Upper lobe of left lung (tissue), 4 donors: ENCODE measurements at regions not wholly inside any gene's neighbourhood (a gene's known extent, or its start where the extent isn't known, plus 50 kb on each side); places are given as distances from the start of the nearest gene placed in this dataset.

Experiments
- CTCF ChIP-seq, 6 experiments: fragments of 450-650 bp in 4 of 6; fragments of 200-600 bp in 2 of 6; sonication (generic) in 2 of 6; IDR thresholded peaks; one replicate each; pipeline ENCODE4 v1.5.1; 2016 to 2019; ENCODE audit warnings: antibody characterized with exemption in 6 of 6
- EP300 ChIP-seq, 4 donors: sonication (generic); formaldehyde crosslinking; IDR thresholded peaks; one replicate each; pipeline ENCODE4 v1.5.1; 2017; ENCODE audit warnings: antibody characterized with exemption in 4 of 4, control low read depth in 2 of 4

- no peak for TF ChIP-seq CTCF (IDR thresholded peaks at IDR 0.05)
- TF ChIP-seq EP300 (IDR thresholded peaks at IDR 0.05) = no peak
Measured at GRCh38 chr2:195461010-195461409, 196.0 kb upstream of the SLC39A10 start.
